HG03521 (cell line): ENCODE measurements at regions not wholly inside any gene's neighbourhood (a gene's known extent, or its start where the extent isn't known, plus 50 kb on each side); places are given as distances from the start of the nearest gene placed in this dataset.

Source experiments
- ATAC-seq: cut with Tn5 transposase; IDR thresholded peaks from one replicate; pipeline ENCODE4 v1.9.1; 2021; ENCODE audit warnings: mild to moderate bottlenecking, moderate library complexity; ENCODE audit not compliant: unreplicated experiment

- no peak for ATAC-seq
Measured at GRCh38 chr12:76226397-76226796, 121.8 kb downstream of the BBS10 start.

GRCh38 chr12:76223869-76224268, 124.3 kb downstream of the BBS10 start:
- ATAC-seq = no peak

- ATAC-seq = no peak
Measured at GRCh38 chr12:76220980-76221379, 127.2 kb downstream of the BBS10 start.

- no peak for ATAC-seq
Measured at GRCh38 chr12:76219806-76220205, 128.4 kb downstream of the BBS10 start.

GRCh38 chr12:76216585-76217472, 131.4 kb downstream of the BBS10 start:
- no peak for ATAC-seq

- ATAC-seq = no peak
Measured at GRCh38 chr12:76208129-76208528, 123.6 kb upstream of the NAP1L1 start.

GRCh38 chr12:76206677-76207072, 122.2 kb upstream of the NAP1L1 start:
- ATAC-seq = no peak

- no peak for ATAC-seq
Measured at GRCh38 chr12:76206039-76206676, 121.7 kb upstream of the NAP1L1 start.

- no peak for ATAC-seq
Measured at GRCh38 chr12:76202621-76203020, 118.1 kb upstream of the NAP1L1 start.

GRCh38 chr12:76201758-76202157, 117.3 kb upstream of the NAP1L1 start:
- no peak for ATAC-seq

- no peak for ATAC-seq
Measured at GRCh38 chr12:76201316-76201715, 116.8 kb upstream of the NAP1L1 start.

- ATAC-seq = no peak
Measured at GRCh38 chr12:76199808-76200207, 115.3 kb upstream of the NAP1L1 start.

GRCh38 chr12:76198839-76199238, 114.4 kb upstream of the NAP1L1 start:
- ATAC-seq = no peak

GRCh38 chr12:76197283-76197682, 112.8 kb upstream of the NAP1L1 start:
- ATAC-seq = no peak

GRCh38 chr12:76195920-76196319, 111.4 kb upstream of the NAP1L1 start:
- ATAC-seq = no peak

GRCh38 chr12:76194724-76195123, 110.2 kb upstream of the NAP1L1 start:
- no peak for ATAC-seq

- no peak for ATAC-seq
Measured at GRCh38 chr12:76193961-76194360, 109.5 kb upstream of the NAP1L1 start.

GRCh38 chr12:76192416-76192815, 107.9 kb upstream of the NAP1L1 start:
- ATAC-seq = no peak

GRCh38 chr12:76190299-76190698, 105.8 kb upstream of the NAP1L1 start:
- no peak for ATAC-seq

- ATAC-seq = no peak
Measured at GRCh38 chr12:76189851-76190250, 105.4 kb upstream of the NAP1L1 start.

GRCh38 chr12:76187177-76187576, 102.7 kb upstream of the NAP1L1 start:
- ATAC-seq = no peak

- ATAC-seq = no peak
Measured at GRCh38 chr12:76186131-76186906, 101.8 kb upstream of the NAP1L1 start.
